ENCODE measurements at regions not wholly inside any gene's neighbourhood (a gene's known extent, or its start where the extent isn't known, plus 50 kb on each side); places are given as distances from the start of the nearest gene placed in this dataset.

GRCh38 chr6:28585335-28585734 lies 59.7 kb downstream of the GPX5 start:
- Histone ChIP-seq H3K4me3 (no peak overlapping the region), H3K9me3 (replicated peaks) (no peaks in the 10 kb centered on the region), H3K27me3 (replicated peaks) (no peaks in the 10 kb centered on the region), H3K27ac (no peak overlapping the region), H3K36me3 (no peaks in the 10 kb centered on the region), H3K4me1 (replicated peaks) (peaks cover 14% of the 10 kb centered on the region)
- DNase-seq (ENCODE audit: low read depth in 1 of 2, low spot score in 2 of 2), result no peak

DNA sequence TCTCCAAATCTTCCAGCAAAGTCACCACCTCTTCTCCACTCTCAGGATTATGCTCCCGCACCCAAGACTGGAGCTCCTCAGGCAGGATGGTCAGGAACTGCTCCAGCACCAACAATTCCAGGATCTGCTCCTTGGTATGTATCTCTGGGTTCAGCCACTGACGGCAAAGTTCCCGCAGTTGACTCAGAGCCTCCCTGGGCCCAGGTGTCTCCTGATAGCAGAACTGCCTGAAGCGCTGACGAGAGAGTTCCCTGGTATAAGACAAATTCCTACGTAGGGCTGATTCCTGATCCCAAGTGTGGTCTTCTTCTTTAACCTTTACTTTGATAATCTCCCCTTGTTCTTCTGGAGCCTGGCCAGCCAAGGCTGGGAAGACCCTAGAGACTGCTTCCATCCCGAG lies 60.6 kb downstream of the GPX5 start:
- H3K4me3 ChIP-seq, result no peak overlapping the region; the same call in 1 of the 2 replicates
- H3K36me3 ChIP-seq, result no peaks in the 10 kb centered on the region
- H3K27me3 ChIP-seq (replicated peaks), result no peaks in the 10 kb centered on the region
- H3K9me3 ChIP-seq (replicated peaks), result no peaks in the 10 kb centered on the region
- peaks cover 14% of the 10 kb centered on the region for H3K4me1 ChIP-seq (replicated peaks)
- DNase-seq (ENCODE audit: low read depth in 1 of 2, low spot score in 2 of 2), result no peak
- no peak overlapping the region for H3K27ac ChIP-seq

GRCh38 chr6:28586962-28587745 lies 61.5 kb downstream of the GPX5 start:
- Histone ChIP-seq H3K36me3 (no peaks in the 10 kb centered on the region), H3K4me3 (peak overlapping the region; percentile 39), H3K27ac (no peak overlapping the region), H3K4me1 (replicated peaks) (peaks cover 14% of the 10 kb centered on the region), H3K9me3 (replicated peaks) (no peaks in the 10 kb centered on the region), H3K27me3 (replicated peaks) (no peaks in the 10 kb centered on the region)
- peak in 1 of 2 experiments; percentile 43 for DNase-seq (ENCODE audit: low read depth in 1 of 2, low spot score in 2 of 2)

DNA sequence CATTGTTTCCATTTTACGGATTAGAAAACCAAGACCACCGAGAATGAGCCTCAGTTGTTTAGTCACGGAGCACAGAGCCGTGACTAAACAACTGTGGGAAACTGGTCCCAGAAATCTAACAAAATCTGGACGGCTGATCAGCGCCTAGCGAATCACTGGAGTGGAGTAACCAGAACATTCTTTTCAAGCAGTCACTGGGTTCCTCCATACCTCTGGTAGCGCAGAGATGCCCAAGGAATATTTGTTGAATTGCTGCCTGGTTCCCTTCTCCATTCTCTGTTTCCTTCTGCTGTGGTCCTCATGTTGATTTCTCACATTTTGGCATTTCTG lies 62.0 kb downstream of the GPX5 start:
- no peaks in the 10 kb centered on the region for H3K9me3 ChIP-seq (replicated peaks)
- H3K4me1 ChIP-seq (replicated peaks), result peaks cover 14% of the 10 kb centered on the region
- H3K27ac ChIP-seq, result no peak overlapping the region
- DNase-seq (ENCODE audit: low read depth in 1 of 2, low spot score in 2 of 2), result no peak
- H3K36me3 ChIP-seq, result no peaks in the 10 kb centered on the region
- H3K27me3 ChIP-seq (replicated peaks), result no peaks in the 10 kb centered on the region
- peak overlapping the region; percentile 39 for H3K4me3 ChIP-seq

DNA sequence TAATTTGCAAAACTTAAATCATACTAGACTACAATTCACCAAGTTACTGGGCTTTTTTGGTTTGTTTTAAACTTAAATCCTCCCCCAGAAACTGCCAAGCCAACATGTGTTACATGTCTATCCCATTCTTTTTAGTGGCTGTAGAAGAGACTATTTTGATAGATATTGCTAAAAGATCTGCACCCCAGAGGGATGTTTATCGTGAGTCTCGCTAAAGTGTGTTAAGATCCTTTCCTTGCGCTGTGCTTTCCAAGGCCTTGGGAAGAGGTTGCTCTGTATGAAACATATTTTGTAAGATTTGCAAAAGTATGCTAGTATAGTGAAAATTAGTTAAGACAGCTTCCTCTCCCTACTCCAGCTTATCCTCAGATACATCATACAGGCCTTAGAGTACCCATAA lies 63.0 kb downstream of the GPX5 start:
- no peak overlapping the region for H3K4me3 ChIP-seq
- H3K36me3 ChIP-seq, result no peaks in the 10 kb centered on the region
- no peak overlapping the region for H3K27ac ChIP-seq
- DNase-seq (ENCODE audit: low read depth in 1 of 2, low spot score in 2 of 2), result no peak
- H3K9me3 ChIP-seq (replicated peaks), result no peaks in the 10 kb centered on the region
- no peaks in the 10 kb centered on the region for H3K27me3 ChIP-seq (replicated peaks)
- peaks cover 14% of the 10 kb centered on the region for H3K4me1 ChIP-seq (replicated peaks)

DNA sequence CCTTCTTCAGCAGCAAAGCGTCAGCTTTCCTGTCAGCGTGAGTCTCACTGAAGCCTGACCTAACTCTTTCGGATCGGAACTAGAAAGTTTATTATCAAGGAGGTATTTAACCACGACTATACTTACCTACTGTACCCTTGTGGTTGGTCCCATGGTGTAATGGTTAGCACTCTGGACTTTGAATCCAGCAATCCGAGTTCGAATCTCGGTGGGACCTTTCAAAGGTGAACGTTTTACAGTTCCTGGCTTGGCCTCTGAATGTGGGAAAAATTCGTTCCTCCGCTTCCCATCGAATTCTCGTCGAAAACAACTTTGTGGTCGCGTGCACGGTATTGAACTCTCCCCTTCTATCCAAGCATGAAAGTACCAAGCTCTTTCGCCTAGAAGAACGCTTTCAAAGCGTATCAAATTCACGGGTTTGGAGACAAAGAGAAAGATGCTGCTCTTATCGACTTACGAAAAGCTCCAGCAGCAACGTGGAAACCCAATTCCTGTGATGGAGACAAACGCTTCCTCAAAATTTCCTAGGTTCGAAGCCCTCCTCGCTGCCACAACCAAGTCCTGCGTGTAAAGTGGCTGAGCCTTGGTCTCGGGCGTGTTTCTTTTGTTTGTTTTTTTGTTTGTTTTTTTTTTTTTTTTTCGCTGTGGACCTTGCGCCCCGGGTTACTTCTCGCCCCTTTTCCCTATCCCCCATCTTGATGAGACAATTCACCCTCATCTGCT lies 63.7 kb downstream of the GPX5 start:
- DNase-seq (ENCODE audit: low read depth in 1 of 2, low spot score in 2 of 2), result peak; percentile 85 to 87
- Histone ChIP-seq H3K4me3 (no peak overlapping the region), H3K4me1 (replicated peaks) (peaks cover 14% of the 10 kb centered on the region), H3K36me3 (no peaks in the 10 kb centered on the region), H3K27me3 (replicated peaks) (no peaks in the 10 kb centered on the region), H3K9me3 (replicated peaks) (no peaks in the 10 kb centered on the region), H3K27ac (no peak overlapping the region)

DNA sequence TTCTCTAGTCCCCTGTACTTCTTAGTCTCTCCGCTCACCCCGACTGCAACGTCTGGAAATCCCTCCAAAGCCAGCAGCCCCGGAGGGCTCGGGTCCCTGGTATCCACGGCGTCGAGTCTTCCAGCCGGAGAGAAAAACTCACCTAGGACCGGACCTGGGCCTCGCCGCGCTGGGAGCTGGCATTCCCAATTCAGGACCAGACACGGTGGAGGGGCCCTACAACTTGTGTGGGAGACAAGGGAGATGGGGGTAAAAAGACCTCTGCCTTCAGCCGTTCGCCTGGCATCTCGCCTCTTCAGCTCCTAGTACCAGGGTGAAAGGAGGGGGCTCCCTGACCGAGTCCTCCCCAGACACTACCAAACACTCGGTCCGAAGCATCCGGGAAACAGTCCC lies 64.3 kb downstream of the GPX5 start:
- Histone ChIP-seq H3K4me1 (replicated peaks) (peaks cover 14% of the 10 kb centered on the region), H3K27me3 (replicated peaks) (no peaks in the 10 kb centered on the region), H3K4me3 (peak overlapping the region; percentile 7; the same call in 1 of the 2 replicates), H3K27ac (no peak overlapping the region), H3K36me3 (no peaks in the 10 kb centered on the region), H3K9me3 (replicated peaks) (no peaks in the 10 kb centered on the region)
- DNase-seq (ENCODE audit: low read depth in 1 of 2, low spot score in 2 of 2), result no peak

DNA sequence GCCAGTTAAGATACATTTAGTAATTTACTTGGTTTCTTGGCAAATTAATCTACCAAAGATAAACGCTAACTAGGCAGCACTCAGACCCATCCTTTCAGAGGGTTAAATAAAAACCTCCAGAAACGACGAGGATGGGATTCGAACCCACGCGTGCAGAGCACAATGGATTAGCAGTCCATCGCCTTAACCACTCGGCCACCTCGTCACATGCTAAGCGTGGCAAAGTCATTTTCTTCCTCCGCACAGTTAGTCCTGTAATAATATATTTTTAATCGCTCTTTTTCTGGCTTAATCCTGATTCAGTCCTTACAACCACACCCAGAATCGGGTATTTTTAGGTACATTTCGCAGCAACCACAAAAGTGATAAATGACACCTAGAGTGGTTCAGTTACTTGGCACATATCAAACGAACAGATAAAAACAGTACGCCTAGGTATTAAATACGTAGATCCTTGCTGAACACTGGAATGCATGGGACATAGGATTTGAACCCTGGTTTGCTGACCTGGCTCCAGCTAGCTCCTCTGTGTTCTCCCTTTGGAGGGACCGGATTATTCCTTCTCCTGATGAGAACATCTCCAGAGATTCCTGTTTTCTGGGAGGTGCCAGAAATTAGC lies 71.6 kb downstream of the GPX5 start:
- DNase-seq (ENCODE audit: low read depth in 1 of 2, low spot score in 2 of 2), result peak; percentile 69 to 71
- H3K36me3 ChIP-seq, result no peaks in the 10 kb centered on the region
- no peak overlapping the region for H3K27ac ChIP-seq
- no peaks in the 10 kb centered on the region for H3K9me3 ChIP-seq (replicated peaks)
- H3K4me1 ChIP-seq (replicated peaks), result no peaks in the 10 kb centered on the region
- H3K27me3 ChIP-seq (replicated peaks), result no peaks in the 10 kb centered on the region
- peak overlapping the region; percentile 32 for H3K4me3 ChIP-seq

DNA sequence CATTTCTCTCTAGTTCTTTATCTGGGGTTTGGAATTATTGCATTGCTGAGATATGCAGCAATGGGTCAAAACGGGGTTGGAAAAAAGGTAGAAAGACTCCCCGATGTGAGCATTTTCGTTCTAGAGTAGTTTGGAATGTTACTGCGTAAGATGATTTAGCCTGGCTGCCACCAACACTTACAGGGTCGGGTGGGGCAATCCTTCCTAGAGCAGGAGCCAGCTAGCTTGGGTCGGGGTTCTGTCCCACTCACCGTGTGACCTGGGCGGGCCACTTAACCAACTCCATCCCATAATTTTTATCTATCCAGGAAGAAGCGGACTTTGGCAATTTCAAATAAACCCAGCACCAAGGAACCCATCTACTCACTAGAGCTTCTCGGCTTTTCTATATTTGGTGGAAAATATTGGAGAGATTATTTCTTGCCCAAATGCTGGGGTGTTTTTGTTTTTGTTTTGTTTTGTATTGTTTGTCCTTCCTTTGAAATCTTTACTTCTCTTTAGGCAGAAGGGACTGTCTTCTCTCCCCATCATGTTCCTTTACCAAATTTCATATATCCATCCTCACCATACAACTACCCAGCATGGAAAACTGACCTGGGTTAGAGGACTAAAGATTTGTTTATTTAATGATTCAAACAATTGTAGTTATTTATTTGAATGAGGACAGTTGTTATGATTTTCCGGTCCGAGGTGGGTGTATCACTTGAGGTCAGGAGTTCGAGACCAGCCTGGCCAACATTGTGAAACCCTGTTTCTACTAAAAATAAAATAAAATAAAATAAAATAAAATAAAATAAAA lies 72.4 kb downstream of the GPX5 start:
- Histone ChIP-seq H3K4me1 (replicated peaks) (no peaks in the 10 kb centered on the region), H3K36me3 (no peaks in the 10 kb centered on the region), H3K27me3 (replicated peaks) (no peaks in the 10 kb centered on the region), H3K4me3 (peak overlapping the region; percentile 32), H3K27ac (no peak overlapping the region), H3K9me3 (replicated peaks) (no peaks in the 10 kb centered on the region)
- DNase-seq (ENCODE audit: low read depth in 1 of 2, low spot score in 2 of 2), result peak in 1 of 2 experiments; percentile 22

DNA sequence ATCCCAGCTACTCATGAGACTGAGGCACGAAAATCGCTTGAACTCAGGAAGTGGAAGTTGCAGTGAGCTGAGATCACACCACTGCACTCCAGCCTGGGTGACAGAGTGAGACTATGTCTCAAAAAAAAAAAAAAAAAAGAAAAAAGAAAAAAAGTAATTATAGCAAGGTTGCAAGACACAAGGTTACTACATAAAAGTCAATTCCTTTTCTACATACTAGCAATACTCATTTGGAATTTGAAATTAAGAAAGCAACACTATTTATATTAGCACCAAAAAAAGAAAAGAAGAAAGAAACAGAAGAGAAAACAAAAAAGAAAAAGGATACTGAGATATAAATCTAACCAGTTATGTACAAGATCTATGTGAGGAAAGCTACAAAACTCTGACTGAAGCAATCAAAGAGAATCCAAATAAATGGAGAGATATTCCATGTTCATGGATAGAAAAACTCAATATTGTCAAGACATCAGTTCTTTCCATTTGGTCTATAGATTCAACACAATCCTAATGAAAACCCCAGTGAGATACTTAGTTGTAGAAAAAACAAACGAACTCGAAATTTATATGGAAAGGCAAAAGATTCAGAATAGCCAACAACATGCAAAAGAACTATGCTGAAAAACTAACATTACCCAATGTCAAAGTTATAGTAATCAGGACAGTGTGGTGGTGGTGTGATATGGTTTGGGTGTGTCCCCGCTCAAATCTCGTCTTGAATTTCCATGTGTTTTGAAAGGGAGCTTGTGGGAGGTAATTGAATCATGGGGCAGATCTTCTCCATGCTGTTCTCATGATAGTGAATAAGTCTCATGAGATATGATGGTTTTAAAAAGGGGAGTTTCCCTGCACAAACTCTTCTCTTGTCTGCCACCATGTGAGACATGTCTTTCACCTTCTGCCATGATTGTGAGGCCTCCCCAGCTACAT lies 73.3 kb downstream of the GPX5 start:
- no peak overlapping the region for H3K27ac ChIP-seq

DNA sequence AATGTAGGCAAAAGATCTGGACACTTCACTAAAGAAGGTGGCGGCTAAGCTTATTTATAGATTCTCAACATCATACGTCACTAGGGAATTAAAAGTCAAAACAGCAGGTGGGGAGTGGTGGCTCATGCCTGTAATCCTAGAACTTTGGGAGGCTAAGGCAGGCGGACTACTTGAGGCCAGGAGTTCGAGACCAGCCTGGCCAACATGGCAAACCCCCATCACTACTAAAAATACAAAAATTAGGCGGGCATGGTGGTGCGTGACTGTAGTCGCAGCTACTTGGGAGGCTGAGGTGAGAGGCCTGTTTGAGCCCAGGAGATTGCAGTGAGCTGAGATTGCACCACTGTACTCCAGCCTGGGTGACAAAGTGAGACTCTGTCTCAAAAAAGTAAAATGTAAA lies 74.6 kb downstream of the GPX5 start:
- Histone ChIP-seq H3K4me1 (replicated peaks) (no peaks in the 10 kb centered on the region), H3K9me3 (replicated peaks) (no peaks in the 10 kb centered on the region), H3K27ac (no peak overlapping the region), H3K27me3 (replicated peaks) (no peaks in the 10 kb centered on the region), H3K36me3 (no peaks in the 10 kb centered on the region), H3K4me3 (no peak overlapping the region)
- DNase-seq (ENCODE audit: low read depth in 1 of 2, low spot score in 2 of 2), result no peak

More for the DNA sequence above, 73.3 kb downstream of the GPX5 start:
- Histone ChIP-seq H3K36me3 (no peaks in the 10 kb centered on the region), H3K4me1 (replicated peaks) (no peaks in the 10 kb centered on the region), H3K9me3 (replicated peaks) (no peaks in the 10 kb centered on the region), H3K27me3 (replicated peaks) (no peaks in the 10 kb centered on the region), H3K4me3 (no peak overlapping the region)
- DNase-seq (ENCODE audit: low read depth in 1 of 2, low spot score in 2 of 2), result no peak

- Histone ChIP-seq H3K27me3 (replicated peaks) (no peaks in the 10 kb centered on the region), H3K27ac (no peak overlapping the region), H3K36me3 (no peaks in the 10 kb centered on the region), H3K4me3 (no peak overlapping the region), H3K4me1 (replicated peaks) (peaks cover 6% of the 10 kb centered on the region), H3K9me3 (replicated peaks) (no peaks in the 10 kb centered on the region)
- DNase-seq (ENCODE audit: low read depth in 1 of 2, low spot score in 2 of 2), result no peak
Measured at GRCh38 chr6:28603891-28604290, 78.2 kb downstream of the GPX5 start.

All from SJSA1 (cell line).